ENCODE measurements at regions not wholly inside any gene's neighbourhood (a gene's known extent, or its start where the extent isn't known, plus 50 kb on each side); places are given as distances from the start of the nearest gene placed in this dataset.

DNA sequence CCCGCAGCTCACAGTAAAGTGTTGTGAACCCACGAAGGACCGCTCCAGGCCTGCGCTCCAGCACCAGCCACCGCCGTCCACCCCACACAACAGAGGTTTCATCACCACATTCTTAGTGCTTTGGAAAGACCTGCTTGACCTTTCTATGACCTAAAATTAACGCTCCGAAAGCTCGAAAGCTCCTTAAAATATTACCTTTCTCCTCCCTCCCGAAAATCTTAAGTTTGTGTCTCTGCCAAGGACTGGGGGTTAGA is 149.2 kb downstream of the TWIST2 start:
- TF ChIP-seq, protein P1, sequence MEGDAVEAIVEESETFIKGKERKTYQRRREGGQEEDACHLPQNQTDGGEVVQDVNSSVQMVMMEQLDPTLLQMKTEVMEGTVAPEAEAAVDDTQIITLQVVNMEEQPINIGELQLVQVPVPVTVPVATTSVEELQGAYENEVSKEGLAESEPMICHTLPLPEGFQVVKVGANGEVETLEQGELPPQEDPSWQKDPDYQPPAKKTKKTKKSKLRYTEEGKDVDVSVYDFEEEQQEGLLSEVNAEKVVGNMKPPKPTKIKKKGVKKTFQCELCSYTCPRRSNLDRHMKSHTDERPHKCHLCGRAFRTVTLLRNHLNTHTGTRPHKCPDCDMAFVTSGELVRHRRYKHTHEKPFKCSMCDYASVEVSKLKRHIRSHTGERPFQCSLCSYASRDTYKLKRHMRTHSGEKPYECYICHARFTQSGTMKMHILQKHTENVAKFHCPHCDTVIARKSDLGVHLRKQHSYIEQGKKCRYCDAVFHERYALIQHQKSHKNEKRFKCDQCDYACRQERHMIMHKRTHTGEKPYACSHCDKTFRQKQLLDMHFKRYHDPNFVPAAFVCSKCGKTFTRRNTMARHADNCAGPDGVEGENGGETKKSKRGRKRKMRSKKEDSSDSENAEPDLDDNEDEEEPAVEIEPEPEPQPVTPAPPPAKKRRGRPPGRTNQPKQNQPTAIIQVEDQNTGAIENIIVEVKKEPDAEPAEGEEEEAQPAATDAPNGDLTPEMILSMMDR (IDR thresholded peaks at IDR 0.05; ENCODE audit: borderline replicate concordance), result no peak
- intact Hi-C loops (cut with micrococcal nuclease), result no loop called here
- H3K4me3 ChIP-seq, result no peak overlapping the region

DNA sequence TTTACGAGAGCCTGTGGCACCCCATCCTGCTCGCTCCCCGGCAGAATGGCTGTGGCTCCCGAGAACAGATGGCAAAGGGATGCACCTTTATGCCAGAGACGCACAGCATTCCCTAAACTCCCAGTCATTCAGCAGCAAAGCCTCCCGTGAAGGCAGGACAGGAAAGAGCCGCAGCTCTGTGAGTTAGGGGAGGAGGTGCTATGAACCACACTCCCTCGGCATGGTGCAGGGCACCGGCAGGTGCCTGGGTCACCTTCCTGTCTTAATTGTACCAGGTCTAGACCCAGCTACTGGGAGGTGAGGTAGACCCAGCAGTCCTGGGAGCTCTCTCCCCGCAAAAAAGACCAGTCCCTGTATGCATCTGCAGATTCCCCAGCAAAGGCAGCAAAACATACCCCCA is 149.8 kb downstream of the TWIST2 start:
- Histone ChIP-seq H3K4me1 (no peaks in the 10 kb centered on the region), H3K4me3 (no peak overlapping the region), H3K36me3 (no peaks in the 10 kb centered on the region), H3K27me3 (ENCODE audit: low read depth) (peaks cover 29% of the 10 kb centered on the region), H3K27ac (replicated peaks) (no peak overlapping the region), H3K9me3 (replicated peaks) (peaks cover 38% of the 10 kb centered on the region)
- DNase-seq, result no peak
- TF ChIP-seq, protein P1 (IDR thresholded peaks at IDR 0.05; ENCODE audit: borderline replicate concordance), result no peak
- intact Hi-C loops (cut with micrococcal nuclease), result no loop called here

More for the DNA sequence above, 149.2 kb downstream of the TWIST2 start:
- H3K36me3 ChIP-seq, result no peaks in the 10 kb centered on the region
- H3K27ac ChIP-seq (replicated peaks), result no peak overlapping the region
- H3K4me1 ChIP-seq, result no peaks in the 10 kb centered on the region
- no peak for DNase-seq
- peaks cover 30% of the 10 kb centered on the region for H3K27me3 ChIP-seq (ENCODE audit: low read depth)
- peaks cover 36% of the 10 kb centered on the region for H3K9me3 ChIP-seq (replicated peaks)

Data from left ventricle myocardium inferior (tissue), 1 donor.